NCI-H2171 (cell line): ENCODE measurements at regions not wholly inside any gene's neighbourhood (a gene's known extent, or its start where the extent isn't known, plus 50 kb on each side); places are given as distances from the start of the nearest gene placed in this dataset.
"Not testable (repeated sequence)": the region's sequence is repeated elsewhere in the genome, so short reads cannot be mapped to it uniquely, and the experiment has no call there.

Experiments used
- DNase-seq: peaks from one replicate; lab custom pipeline; 2025; lab: John Stamatoyannopoulos, UW

DNA sequence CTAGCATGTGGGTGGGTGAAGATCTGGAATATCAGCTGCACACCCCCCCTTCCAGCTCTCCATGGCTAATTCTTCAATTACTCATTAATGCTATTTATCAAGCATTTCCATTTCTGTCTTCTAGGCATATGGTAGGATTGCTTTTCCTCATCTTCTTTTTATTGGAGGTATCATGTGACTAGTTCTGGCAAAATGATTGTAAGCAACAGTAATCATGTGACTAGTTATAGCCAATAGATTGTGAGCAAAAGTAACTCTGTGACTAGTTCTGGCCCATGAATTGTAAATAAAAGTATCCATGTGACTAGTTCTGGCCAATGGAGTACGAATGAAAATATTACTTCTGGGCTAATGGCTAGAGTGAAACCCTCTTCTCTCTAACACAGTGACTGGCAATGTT lies 107.0 kb upstream of the TMEM132E start:
- no peak for DNase-seq

DNA sequence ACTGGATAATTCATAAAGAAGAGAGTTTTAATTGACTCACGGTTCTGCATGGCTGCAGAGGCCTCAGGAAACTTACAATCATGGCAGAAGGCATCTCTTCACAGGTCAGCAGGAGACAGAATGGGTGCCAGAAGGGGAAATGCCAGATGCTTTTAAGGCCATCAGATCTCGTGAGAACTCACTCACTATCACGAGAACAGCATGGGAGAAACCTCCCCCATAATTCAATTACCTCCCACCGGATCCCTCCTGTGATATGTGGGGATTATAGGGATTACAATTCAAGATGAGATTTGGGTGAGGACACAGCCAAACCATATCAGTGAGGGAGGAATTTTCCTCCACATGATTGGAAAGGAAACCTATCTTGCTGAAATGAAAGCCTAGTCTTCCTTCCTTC lies 108.1 kb upstream of the TMEM132E start:
- DNase-seq, result not testable (repeated sequence)

DNA sequence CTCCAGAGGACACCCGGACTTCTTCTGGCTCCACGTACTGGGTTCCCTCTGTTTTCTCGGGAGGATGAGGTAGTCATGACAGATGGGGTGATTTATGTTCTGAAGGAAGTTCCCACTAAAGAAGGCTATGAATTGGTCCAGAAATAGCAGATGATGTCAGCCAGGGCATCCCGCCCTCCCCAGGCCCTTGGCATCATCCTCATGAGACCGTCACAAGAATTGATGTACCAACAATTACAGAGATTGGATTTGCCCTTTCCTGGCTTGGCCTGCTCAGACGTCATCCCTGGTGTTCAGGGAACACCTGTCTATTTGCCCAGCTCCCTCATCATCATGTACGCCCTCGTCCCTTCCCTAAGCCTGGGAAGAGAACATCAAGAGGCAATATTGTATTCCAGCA lies 102.8 kb upstream of the CCL1 start:
- DNase-seq, result no peak

DNA sequence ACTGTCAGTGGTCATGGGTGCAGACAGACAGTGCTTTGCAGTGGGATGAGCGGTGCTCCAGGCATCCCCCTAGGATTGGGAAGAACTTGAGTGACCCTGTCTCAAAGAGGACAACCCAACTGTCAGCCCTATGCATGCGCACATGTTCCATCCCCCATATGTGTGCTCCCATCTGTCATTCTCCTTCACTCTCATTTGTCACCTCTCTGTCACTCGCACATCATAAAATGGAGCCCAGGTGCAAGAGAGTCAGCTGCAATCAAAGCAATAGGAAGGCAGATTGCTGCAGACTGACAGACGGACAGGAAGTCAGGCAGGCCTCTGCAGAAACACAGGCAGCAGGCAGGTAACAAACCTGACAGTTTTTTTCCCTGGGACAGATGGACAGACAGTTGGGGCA lies 101.8 kb upstream of the CCL1 start:
- DNase-seq, result peak; percentile 67

DNA sequence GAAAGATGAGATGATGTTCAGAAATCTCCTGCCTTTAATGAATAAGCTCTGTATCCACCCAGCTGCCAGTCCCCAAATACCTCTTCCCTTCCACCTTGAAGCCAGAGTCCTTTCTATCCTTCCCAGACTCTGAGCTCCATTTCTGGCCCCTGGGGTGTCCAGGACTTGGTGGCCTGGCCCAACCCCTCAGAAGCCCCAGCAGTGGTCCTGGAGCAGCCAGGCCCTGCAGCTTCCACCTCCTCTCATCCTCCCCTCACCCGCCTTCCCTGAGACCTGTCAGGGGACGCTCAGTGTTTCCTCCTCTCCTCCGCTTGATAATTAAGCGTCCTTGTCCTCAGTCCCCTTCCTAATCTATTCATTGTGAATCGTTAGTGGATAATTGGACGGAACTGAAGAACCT lies 95.2 kb upstream of the CCL1 start:
- DNase-seq, result no peak

DNA sequence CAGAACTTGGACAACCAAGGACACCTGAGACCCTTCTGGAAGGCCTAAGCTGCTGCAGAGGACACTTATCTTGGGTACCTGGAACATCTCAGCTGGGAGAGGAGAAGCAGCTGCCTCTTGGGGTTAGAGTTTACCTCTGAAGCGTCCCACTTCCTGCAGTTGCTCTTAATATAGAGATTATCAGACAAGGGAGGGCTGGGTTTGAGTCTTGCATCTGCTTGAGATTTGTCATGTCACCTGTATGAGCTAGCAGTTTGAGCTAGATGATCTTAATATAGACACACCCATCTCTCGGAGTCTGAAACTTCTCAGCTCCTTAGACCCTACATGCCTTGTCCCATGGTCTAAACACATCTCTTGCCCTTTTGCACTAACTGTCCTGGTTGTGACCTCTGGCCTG lies 93.1 kb upstream of the CCL1 start:
- DNase-seq, result no peak

DNA sequence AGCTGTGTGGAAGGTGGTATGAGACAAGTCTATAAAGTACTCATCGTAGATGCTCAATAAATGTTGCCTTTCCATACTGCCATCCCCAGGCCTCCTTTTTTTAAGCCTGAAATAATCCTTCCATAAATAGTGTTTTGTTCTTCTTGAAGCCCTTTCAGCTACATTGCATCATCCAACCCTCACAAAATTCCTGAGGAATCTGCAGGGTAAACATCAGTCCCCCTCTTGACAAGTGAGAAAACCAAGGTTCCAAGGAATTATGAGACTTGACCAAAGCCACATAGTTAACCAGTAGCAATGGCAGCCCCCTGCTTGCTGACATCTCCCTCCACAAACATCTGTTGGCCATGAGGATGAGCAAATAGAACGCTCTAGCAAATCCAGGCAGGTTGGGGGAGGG lies 89.7 kb upstream of the CCL1 start:
- no peak for DNase-seq

DNA sequence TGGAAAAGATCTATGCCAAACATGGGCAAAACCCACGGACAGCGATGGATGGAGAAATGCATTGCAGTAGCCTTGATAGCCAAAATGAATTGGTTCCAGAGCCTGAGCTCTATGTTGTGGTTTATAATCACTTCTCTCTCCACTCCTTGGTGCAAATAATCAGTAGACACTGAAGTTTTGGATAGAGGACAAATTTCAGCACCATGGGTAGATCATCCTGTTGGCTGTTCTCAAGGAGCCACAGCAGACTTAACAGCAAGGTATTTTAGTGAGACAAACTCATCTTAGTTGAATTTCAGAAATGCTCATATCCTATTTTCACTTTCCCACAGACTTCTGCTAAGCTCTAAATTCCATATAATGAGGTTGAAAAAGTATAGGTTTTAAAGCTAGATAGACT lies 88.3 kb upstream of the CCL1 start:
- no peak for DNase-seq

DNA sequence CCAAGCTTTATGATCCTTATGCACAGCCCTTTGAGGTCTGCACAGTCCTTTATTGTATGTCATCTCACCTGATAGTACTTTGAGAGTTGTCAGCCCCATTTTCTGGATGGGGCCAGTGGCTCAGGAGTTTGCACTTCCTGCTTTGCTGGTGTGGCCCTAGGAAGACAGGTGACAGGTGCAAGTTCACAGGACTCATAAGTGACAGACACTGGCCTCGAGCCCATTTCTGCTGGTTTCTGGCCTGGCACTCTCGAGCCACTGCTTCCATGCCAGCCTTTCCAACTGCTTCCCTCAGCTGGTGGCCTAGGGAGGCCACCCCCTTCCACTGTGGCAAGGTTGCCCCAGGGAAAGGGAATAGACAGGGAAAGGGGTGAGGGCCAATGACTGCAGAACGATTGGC lies 84.4 kb upstream of the CCL1 start:
- DNase-seq, result no peak

DNA sequence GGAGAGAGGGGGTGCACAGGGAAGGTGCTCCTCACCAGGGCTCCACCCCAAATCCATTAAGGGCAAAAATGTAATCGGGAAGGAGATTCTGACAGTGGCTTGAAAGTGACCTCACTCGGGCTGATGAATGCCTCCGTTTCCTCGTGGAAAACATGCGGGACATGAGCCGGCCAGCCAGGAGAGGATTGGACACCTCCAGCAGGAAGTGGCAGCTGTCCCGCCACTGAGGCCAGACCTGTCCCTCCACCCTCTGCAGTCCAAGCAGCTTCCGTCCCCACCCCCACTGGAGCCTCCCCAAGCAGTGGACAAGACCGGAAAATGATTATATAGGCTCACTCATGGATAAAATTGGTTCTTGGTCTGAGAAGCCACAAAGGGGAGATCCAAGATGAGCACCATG lies 82.1 kb upstream of the CCL1 start:
- no peak for DNase-seq

DNA sequence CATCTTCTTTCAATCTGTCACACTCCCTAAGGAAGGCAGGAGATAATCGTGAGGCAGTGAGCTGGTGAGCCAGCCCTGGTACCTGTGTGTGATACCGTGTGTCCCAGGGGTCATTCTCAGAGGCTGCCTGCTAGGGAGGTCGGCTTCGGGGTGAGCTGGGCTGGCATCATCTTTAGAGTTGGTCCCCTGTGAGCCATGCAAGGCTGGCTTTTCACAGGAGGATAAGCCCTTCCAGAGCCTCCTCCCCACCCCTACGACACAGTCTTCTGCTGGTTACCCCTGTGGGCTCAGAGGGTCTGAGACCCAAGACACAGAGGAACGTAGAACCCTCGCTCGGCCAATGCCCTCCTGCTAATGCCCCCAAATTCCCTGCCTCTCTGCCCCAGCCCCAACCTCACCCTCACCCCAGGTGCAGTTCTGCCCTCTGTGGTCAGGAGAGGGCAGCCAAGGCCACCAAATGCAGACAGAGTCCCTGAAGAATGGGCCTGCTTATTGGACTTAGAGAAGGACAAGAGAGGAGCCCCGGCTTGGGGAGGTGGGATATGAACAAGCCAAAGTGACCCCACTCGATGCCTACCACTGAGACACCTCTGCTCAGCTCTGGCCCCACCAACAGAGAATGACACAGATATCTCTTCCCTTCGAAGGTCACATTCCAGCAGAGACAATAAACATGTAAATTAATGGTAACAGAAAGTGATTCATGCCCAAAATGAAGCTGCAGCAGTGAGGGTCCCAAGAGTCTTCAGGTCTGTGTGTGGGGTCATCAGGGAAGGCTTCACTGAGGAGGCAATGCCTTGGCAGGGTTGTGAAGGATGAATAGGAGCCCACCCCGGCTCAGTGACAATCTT lies 80.8 kb upstream of the CCL1 start:
- DNase-seq, result no peak

DNA sequence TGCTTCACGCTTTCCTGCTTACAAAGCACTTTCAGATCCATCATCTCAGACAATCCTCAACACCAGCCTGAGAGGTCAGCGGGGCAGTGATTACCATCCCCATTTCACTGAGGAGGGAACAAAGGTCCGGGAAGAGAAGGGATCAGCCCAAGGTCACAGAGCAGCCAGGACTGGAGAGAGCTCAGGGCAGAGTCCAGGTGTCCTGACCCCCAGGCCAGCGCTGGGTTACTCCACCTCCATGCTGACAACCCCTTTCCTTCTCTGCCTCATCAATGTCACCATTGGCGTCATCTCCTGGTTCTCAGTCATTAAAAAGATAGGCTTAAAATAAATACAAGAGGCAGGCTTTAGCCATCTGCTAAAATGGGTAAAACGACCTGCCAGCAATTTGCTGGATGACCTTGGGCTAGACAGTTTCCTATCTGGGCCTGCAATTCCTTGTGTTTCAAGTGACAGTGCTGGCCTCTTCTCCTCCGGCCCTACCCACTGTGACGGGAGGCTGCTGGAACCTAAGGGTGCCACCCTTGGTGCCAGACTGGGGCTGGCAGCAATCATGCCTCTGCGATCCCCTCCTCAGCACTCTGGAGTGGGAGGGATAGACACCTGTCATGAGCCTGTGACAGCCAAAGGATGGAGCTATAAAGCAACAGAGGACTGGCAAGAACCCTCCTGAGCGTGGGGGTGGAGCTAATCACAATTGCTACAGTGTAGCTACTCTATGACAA lies 79.5 kb upstream of the CCL1 start:
- DNase-seq, result no peak

DNA sequence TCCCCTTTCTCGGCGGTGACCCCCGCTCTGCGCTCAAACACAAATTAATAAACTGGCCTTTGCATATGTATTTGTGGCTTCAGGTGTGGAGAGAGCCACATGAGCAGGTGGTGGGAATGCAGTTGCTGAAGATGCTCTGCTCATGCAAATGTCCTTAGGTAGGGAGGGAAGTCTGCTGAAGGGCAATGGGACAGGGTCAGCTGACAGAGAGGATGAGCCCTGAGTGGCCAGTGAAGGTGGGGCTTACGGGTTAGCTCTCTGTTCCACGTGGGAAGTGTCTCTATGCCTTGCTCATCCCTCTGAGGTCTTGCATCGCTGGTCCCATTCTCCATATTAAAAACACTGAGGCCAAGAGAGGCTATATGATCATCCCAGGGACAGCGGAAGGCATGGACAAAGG lies 74.2 kb upstream of the CCL1 start:
- DNase-seq, result no peak

DNA sequence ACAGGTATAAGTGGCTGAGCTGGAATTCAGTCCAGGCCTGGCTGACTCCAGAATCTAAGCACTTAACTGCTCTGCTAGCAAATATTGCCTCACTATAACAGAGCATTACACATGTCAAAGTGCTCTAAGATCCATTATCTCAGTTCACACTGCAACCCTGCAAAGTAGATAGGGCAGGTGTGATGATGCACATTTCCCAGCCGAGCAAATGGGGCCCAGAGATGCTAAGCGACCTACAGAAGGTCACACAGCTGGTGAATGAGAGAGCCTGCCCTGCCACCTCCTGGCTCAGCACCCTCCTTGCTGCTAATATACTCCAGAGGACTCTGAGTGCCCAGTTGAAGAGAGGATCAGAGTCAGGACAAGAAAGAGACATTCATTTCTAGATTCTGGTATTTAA lies 73.6 kb upstream of the CCL1 start:
- DNase-seq, result no peak

DNA sequence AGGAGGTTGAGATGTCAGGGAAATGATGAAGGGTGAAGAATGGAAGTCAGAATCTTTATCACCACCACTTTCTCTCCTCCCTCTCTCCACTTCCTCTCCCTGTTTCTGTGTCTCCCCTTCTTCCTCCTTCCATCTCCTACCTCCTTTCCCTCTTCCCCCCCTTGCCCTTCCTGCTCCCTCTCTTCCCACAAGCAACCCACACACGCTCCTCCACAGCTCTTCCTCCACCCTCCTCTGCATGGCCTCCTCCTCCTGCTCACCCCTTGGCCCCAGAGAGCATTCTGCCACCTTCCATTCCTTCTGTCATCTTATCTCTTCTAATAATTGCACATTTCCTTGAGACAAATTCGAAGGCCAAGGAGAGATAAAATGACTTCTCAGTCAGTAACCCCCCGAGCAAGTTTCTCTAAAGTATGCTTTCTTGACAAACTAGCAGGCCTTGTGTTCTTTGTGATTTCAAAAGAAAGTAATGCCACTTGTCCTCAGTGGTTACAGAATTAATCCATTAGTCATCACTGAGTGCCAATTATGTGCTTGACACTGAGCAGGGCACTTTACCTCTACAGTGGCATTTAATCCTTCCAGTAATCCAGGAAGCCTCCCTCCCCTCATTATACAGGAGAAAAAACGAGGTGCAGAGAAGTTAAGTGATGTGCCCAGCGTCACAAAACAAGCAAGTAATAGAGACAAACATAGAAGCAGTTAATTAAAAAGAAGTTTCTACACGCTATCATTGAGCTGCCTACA lies 72.3 kb upstream of the CCL1 start:
- no peak for DNase-seq

DNA sequence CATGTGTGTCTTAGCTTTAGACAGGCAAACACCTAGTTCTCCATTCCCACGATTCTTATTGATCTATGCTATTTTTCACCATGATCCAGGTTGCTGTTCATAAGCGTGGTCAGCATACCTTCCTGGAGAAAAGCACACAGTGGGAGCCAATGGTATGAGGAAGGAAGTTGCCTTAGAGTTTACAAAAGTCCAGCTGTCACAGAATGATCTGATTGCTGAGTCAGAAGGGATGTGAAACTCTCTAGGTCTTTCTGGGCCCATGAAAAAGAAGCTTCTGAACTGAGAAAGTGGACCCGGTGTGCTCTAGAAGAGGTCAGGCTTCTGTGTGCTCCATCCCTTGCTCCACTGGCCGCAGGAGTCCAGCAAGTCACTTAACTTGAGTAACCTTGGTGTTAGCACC lies 71.0 kb upstream of the CCL1 start:
- DNase-seq, result no peak

DNA sequence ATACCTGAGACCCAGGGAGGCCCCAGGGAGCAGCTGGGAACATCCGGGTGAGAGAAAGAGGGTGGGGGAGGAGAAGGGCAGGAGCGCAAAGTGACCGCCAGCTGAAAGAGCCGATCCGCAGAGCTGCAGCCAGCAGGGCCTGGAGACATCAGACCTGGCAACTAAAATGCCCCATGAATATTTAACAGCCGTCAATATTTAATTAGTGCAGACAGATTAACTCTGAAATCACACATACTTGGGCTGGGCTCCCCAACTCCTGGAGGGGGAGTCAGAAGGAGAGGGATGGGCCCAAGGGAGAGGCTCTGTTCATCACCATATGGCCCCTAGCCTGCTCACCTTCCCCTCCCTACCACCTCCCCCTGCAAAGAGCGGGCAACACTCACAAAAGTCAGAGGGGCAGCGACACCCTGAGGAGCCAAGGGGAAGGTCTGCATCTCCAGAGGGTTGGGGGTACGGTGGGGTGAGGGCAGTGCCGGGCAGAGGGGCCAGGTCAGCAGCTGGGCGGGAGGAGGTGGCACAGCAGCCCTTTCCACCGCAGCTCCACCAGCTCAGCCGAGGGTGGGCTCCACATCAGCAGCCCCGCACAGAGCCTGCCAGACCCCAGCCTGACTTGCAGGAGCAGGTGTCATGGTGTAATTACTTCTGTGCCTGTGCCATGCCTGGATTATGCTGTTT lies 61.9 kb upstream of the CCL1 start:
- DNase-seq, result peak; percentile 86

DNA sequence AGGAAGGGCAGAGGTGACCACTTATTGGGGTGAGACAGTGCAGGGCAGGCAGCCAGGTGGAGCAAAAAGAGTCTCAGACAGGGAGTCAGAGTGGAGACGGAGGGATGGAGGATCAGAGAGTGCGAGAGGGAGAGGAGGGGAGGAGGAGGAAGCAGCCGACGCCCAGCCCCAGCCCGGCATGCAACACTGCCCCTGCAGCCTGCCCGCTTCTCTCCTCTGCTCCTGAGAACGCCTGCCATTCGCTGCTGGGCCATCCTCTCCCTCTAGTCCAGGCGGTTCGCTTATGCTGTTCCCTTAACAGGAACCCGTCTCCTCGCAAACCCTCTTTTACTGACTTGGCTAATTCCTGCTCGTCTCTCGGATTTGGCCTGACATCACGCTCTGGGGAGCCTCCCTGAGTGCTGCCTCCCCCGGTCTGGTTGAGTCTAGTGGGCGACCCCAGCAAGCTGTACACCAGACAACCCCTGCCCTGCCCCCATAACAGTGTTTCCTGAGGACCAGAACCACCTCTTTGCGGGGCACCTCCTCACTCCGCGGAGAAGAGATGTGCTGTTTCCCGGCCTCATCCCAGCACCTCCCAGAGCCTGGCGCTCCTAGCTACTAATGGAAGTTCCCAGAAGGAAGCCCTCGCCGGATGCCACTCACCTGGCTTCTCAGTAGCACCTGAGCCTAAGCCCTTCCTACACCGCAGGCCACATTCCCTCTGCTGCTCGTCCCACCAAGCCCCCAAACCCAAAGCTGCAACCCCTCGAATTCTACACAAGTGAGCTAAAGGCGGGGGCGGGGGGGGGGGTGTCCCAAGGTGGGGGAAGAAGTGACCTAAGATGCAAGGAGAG lies 61.2 kb upstream of the CCL1 start:
- peak; percentile 50 for DNase-seq

DNA sequence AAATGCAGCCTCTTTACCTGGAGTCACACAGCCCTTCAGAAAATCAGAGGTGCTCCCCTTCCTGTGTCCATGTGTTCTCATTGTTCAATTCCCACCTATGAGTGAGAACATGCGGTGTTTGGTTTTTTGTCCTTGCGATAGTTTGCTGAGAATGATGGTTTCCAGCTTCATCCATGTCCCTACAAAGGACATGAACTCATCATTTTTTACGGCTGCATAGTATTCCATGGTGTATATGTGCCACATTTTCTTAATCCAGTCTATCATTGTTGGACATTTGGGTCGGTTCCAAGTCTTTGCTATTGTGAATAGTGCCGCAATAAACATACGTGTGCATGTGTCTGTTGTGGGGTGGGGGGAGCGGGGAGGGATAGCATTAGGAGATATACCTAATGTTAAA lies 60.3 kb upstream of the CCL1 start:
- not testable (repeated sequence) for DNase-seq

DNA sequence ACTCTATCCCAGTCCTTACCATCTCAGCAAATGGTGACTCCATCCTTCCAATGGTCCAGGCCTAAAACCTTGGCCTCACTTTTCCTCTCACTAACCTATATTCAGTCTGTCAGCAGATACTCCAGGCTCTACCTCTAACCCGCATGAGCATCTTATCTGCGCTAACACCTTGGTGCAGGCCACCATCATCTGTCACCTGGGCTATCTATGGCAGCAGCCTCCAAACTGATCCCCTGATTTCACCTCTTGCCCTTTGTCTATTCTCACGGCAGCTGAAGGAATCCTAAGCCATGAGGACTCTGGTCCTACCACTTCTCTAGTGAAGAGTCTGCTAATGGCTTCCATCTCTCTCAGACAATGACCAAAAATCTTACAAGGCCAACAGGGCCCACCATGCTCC lies 57.9 kb upstream of the CCL1 start:
- DNase-seq, result no peak

DNA sequence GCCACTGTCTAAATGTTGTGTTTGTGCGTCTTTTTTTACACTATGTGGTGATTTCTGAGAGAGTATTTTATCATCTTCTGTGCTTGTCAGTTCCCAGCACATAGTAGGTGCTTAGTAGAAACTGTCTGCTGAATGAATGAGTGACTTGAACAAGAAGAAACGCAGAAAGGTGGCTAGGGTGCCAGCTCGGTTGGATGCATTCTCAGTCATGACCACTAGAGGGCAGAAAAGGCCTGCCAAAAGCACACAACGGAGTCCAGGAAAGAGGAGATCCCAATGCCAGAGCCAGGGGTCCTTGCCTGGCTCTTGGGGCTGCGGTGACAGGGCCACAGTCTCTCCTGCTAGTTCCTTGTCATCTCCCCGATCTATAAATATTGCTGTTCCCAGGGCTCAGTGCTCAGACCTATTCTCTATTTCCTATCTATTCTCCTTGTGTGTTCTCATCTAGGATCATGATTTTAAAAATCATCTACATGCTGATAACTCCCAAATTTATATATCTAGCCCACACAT lies 57.3 kb upstream of the CCL1 start:
- DNase-seq, result peak; percentile 54
